WTC11 (cell line): ENCODE measurements at regions not wholly inside any gene's neighbourhood (a gene's known extent, or its start where the extent isn't known, plus 50 kb on each side); places are given as distances from the start of the nearest gene placed in this dataset.

Source experiments
- ATAC-seq: fragments of 200-7000 bp; cut with Tn5 transposase; 2 replicates; pipeline ENCODE4 v1.10.0; 2021; ENCODE audit warnings: mild to moderate bottlenecking, moderate library complexity
- CTCF ChIA-PET: fragments of 300-600 bp; sonication (Branson Sonifier 250); formaldehyde crosslinking; loops from one replicate; lab custom pipeline; 2021; ENCODE audit warnings: antibody characterized with exemption; lab: Charles Lee
- POLR2A ChIA-PET: fragments of 350-600 bp; sonication (Branson Sonifier 250); formaldehyde crosslinking; loops from one replicate; lab custom pipeline; 2021; ENCODE audit warnings: antibody characterized with exemption; lab: Charles Lee
- DNase-seq: peaks from one replicate; pipeline ENCODE4 v3.0.0; 2021; ENCODE audit warnings: low spot score
- H3K27ac Mint-ChIP-seq: 2 replicates; pipeline ENCODE4 v1.8.0; 2021; ENCODE audit warnings: mixed read lengths
- H3K27me3 Mint-ChIP-seq: 2 replicates; pipeline ENCODE4 v1.8.0; 2021; ENCODE audit warnings: low read depth, mild to moderate bottlenecking, moderate library complexity, mixed read lengths
- H3K36me3 Mint-ChIP-seq: 2 replicates; pipeline ENCODE4 v1.8.0; 2021; ENCODE audit warnings: mixed read lengths
- H3K4me1 Mint-ChIP-seq: 2 replicates; pipeline ENCODE4 v1.8.0; 2022; ENCODE audit warnings: mixed read lengths
- H3K4me3 Mint-ChIP-seq: 2 replicates; pipeline ENCODE4 v1.8.0; 2021; ENCODE audit warnings: mild to moderate bottlenecking, moderate library complexity, mixed read lengths
- H3K9me3 Mint-ChIP-seq: 2 replicates; pipeline ENCODE4 v1.8.0; 2021; ENCODE audit warnings: mixed read lengths
- ATF2 ChIP-seq: sonication (generic); formaldehyde crosslinking; IDR thresholded peaks from 2 replicates; pipeline ENCODE4 v1.8.1; 2022; ENCODE audit warnings: low read depth, missing genetic modification reagents, borderline replicate concordance
- CREB1 ChIP-seq: sonication (generic); formaldehyde crosslinking; IDR thresholded peaks from 2 replicates; pipeline ENCODE4 v1.8.0; 2023; ENCODE audit warnings: mild to moderate bottlenecking, missing genetic modification reagents
- SOX15 ChIP-seq: fragments of 250-450 bp; sonication (Bioruptor Pico); IDR thresholded peaks from 2 replicates; pipeline ENCODE4 v1.9.0; 2021; ENCODE audit warnings: mild to moderate bottlenecking
- TEAD1 ChIP-seq: sonication (generic); formaldehyde crosslinking; IDR thresholded peaks from 2 replicates; pipeline ENCODE4 v1.8.0; 2022; ENCODE audit warnings: mild to moderate bottlenecking, missing genetic modification reagents
- ZNF416 ChIP-seq: fragments of 250-450 bp; sonication (Bioruptor Pico); IDR thresholded peaks from 2 replicates; pipeline ENCODE4 v1.9.0; 2021; ENCODE audit warnings: mild to moderate bottlenecking, inconsistent platforms
- ZNF671 ChIP-seq: fragments of 250-450 bp; sonication (Bioruptor Pico); IDR thresholded peaks from 2 replicates; pipeline ENCODE4 v1.8.0; 2021; ENCODE audit warnings: mild to moderate bottlenecking
- TF ChIP-seq, protein P1 (sequence below): fragments of 200-600 bp; IDR thresholded peaks from 2 replicates; pipeline ENCODE4 v1.8.0; 2022; ENCODE audit warnings: antibody characterized with exemption
- TF ChIP-seq, protein P2 (sequence below): fragments of 250-450 bp; sonication (Bioruptor Pico); IDR thresholded peaks from 2 replicates; pipeline ENCODE4 v1.9.0; 2021; ENCODE audit warnings: mild to moderate bottlenecking, borderline replicate concordance
- TF ChIP-seq, protein P3 (sequence below): sonication (generic); formaldehyde crosslinking; IDR thresholded peaks from 2 replicates; pipeline ENCODE4 v1.8.1; 2022; ENCODE audit warnings: mild to moderate bottlenecking, missing genetic modification reagents, moderate library complexity, borderline replicate concordance
- TF ChIP-seq, protein P4 (sequence below): fragments of 250-450 bp; sonication (Bioruptor Pico); IDR thresholded peaks from 2 replicates; pipeline ENCODE4 v2.1.2; 2022; ENCODE audit warnings: mild to moderate bottlenecking, moderate library complexity

DNA sequence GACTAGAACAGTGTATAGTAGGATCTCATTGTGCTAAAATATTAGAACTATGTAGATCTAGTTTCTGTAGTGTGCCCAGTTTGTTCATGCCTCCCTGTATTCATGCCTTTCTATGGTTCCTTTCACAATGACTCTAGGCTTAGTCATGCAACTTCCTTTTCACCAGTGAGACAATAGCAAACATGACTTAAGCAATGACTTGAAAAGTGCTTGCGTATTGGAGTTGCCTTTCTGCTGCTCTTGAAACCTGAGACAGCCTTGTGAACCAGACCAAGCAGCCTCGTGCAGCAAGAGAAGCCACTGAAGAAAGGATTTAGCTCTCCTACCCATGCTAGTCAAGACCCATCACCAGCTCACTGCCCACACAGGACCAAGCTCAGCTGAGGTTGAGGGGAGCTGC is 294.5 kb upstream of the TAS2R1 start:
- no peak; the same call in 1 of the 2 replicates for ATAC-seq
- Mint-ChIP-seq H3K4me1 (peaks cover 29% of the 10 kb centered on the region), H3K27me3 (peaks cover 12% of the 10 kb centered on the region), H3K4me3 (no peak overlapping the region), H3K27ac (no peak overlapping the region), H3K36me3 (peaks cover 27% of the 10 kb centered on the region), H3K9me3 (peaks cover 32% of the 10 kb centered on the region)
- TF ChIP-seq SOX15 (CRISPR knock-in tag) (no peak), ZNF416 (CRISPR knock-in tag) (no peak)
- ChIA-PET CTCF (no interaction called here), POLR2A (no interaction called here)
- no peak for DNase-seq

GRCh38 chr5:9922719-9923118 is 292.6 kb upstream of the TAS2R1 start:
- no peak overlapping the region for H3K4me3 Mint-ChIP-seq
- H3K9me3 Mint-ChIP-seq, result peaks cover 32% of the 10 kb centered on the region
- H3K36me3 Mint-ChIP-seq, result peaks cover 27% of the 10 kb centered on the region
- TF ChIP-seq ZNF671 (CRISPR knock-in tag) (no peak), CREB1 (no peak), TEAD1 (CRISPR knock-in tag) (no peak)
- TF ChIP-seq, protein P1, sequence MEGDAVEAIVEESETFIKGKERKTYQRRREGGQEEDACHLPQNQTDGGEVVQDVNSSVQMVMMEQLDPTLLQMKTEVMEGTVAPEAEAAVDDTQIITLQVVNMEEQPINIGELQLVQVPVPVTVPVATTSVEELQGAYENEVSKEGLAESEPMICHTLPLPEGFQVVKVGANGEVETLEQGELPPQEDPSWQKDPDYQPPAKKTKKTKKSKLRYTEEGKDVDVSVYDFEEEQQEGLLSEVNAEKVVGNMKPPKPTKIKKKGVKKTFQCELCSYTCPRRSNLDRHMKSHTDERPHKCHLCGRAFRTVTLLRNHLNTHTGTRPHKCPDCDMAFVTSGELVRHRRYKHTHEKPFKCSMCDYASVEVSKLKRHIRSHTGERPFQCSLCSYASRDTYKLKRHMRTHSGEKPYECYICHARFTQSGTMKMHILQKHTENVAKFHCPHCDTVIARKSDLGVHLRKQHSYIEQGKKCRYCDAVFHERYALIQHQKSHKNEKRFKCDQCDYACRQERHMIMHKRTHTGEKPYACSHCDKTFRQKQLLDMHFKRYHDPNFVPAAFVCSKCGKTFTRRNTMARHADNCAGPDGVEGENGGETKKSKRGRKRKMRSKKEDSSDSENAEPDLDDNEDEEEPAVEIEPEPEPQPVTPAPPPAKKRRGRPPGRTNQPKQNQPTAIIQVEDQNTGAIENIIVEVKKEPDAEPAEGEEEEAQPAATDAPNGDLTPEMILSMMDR, result peak; percentile 53; the same call in 1 of the 2 replicates
- TF ChIP-seq, protein P2, sequence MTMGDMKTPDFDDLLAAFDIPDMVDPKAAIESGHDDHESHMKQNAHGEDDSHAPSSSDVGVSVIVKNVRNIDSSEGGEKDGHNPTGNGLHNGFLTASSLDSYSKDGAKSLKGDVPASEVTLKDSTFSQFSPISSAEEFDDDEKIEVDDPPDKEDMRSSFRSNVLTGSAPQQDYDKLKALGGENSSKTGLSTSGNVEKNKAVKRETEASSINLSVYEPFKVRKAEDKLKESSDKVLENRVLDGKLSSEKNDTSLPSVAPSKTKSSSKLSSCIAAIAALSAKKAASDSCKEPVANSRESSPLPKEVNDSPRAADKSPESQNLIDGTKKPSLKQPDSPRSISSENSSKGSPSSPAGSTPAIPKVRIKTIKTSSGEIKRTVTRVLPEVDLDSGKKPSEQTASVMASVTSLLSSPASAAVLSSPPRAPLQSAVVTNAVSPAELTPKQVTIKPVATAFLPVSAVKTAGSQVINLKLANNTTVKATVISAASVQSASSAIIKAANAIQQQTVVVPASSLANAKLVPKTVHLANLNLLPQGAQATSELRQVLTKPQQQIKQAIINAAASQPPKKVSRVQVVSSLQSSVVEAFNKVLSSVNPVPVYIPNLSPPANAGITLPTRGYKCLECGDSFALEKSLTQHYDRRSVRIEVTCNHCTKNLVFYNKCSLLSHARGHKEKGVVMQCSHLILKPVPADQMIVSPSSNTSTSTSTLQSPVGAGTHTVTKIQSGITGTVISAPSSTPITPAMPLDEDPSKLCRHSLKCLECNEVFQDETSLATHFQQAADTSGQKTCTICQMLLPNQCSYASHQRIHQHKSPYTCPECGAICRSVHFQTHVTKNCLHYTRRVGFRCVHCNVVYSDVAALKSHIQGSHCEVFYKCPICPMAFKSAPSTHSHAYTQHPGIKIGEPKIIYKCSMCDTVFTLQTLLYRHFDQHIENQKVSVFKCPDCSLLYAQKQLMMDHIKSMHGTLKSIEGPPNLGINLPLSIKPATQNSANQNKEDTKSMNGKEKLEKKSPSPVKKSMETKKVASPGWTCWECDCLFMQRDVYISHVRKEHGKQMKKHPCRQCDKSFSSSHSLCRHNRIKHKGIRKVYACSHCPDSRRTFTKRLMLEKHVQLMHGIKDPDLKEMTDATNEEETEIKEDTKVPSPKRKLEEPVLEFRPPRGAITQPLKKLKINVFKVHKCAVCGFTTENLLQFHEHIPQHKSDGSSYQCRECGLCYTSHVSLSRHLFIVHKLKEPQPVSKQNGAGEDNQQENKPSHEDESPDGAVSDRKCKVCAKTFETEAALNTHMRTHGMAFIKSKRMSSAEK (CRISPR knock-in tag), result no peak
- TF ChIP-seq, protein P3, sequence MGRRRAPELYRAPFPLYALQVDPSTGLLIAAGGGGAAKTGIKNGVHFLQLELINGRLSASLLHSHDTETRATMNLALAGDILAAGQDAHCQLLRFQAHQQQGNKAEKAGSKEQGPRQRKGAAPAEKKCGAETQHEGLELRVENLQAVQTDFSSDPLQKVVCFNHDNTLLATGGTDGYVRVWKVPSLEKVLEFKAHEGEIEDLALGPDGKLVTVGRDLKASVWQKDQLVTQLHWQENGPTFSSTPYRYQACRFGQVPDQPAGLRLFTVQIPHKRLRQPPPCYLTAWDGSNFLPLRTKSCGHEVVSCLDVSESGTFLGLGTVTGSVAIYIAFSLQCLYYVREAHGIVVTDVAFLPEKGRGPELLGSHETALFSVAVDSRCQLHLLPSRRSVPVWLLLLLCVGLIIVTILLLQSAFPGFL (CRISPR knock-in tag), result no peak
- DNase-seq (no peak), ATAC-seq (no peak)
- H3K27me3 Mint-ChIP-seq, result peaks cover 2% of the 10 kb centered on the region
- ChIA-PET POLR2A (no interaction called here), CTCF (no interaction called here)
- H3K27ac Mint-ChIP-seq, result no peak overlapping the region
- H3K4me1 Mint-ChIP-seq, result peaks cover 36% of the 10 kb centered on the region

DNA sequence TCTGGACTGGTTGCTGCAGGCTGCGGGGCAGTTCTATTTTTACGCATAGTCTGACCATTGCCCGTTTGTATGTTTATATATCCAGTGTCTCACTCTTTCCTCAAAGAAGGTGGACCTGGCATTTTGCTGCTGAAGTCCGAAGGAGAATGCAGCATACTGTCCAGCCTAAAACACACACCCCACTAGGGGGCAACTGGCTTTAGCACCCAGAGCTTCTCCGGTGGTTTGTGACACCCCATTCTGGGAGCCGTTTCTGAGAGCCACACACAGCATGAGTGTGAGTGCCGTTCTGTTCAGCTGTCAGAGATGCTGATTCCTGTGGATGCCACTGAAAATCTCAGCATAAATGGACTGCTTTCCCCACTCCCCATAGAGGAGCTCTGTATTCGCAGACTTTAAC is 290.5 kb upstream of the TAS2R1 start:
- no peak overlapping the region for H3K27ac Mint-ChIP-seq
- peaks cover 24% of the 10 kb centered on the region for H3K4me1 Mint-ChIP-seq
- POLR2A ChIA-PET, result no interaction called here
- no peak overlapping the region for H3K4me3 Mint-ChIP-seq
- peaks cover 32% of the 10 kb centered on the region for H3K9me3 Mint-ChIP-seq
- TF ChIP-seq, protein P4, sequence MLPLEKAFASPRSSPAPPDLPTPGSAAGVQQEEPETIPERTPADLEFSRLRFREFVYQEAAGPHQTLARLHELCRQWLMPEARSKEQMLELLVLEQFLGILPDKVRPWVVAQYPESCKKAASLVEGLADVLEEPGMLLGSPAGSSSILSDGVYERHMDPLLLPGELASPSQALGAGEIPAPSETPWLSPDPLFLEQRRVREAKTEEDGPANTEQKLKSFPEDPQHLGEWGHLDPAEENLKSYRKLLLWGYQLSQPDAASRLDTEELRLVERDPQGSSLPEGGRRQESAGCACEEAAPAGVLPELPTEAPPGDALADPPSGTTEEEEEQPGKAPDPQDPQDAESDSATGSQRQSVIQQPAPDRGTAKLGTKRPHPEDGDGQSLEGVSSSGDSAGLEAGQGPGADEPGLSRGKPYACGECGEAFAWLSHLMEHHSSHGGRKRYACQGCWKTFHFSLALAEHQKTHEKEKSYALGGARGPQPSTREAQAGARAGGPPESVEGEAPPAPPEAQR (CRISPR knock-in tag), result no peak
- TF ChIP-seq ATF2 (CRISPR knock-in tag), result no peak
- DNase-seq, result no peak
- ATAC-seq, result no peak
- peaks cover 27% of the 10 kb centered on the region for H3K36me3 Mint-ChIP-seq
- peaks cover 2% of the 10 kb centered on the region for H3K27me3 Mint-ChIP-seq
- CTCF ChIA-PET, result interaction anchor here (0.5 to 1.3 kb wide), 2 partner anchors 20 to 22 kb away, joined by 3 to 4 read pairs; no protein-coding TSS in a partner anchor
